ENCODE measurements at regions not wholly inside any gene's neighbourhood (a gene's known extent, or its start where the extent isn't known, plus 50 kb on each side); places are given as distances from the start of the nearest gene placed in this dataset.
A peak's percentile ranks its signal among the peaks of the same experiment; 100 is the strongest.

DNA sequence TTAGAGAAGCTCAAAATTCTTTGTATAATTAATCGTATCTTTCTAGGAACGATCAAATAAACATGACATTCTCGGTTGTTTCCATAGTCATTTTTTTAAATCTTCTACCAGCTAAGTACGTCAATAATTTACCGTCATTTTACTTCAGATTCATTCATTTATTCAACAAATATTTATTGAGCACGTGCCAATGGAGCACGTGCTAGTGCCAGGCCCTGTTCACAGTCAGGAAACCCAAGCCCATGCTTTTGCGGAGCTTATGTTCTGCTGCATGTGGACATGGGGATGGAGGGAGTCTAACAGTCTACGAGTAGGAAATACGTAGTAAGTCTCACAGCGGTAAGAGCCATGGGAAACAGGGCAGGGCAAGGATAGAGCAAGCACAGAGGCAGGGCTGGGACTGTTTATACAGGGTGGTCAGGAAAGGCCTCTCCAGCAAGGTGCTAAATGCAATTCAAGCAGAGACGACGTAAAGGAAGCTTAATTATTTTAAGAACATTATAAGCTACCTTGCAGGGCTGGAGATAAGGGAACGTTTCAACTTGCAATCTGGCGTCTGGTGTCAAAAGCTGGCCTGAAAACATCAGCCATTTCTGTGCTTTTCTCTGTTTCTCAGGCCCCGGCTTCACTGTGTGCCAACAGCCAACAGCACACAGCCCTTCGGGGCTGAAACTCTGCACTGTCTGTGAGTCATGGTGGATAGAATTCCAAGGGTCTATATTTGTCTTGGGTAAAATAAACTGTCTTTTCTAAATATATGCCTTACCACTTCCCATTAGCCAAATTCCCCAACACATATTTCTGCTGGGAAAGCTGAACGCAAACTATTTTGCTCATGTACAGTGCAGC, 517.1 kb upstream of the ZFP42 start:
- Histone ChIP-seq H3K4me1 (peaks cover 15 to 42% of the 10 kb centered on the region in 2 donors), H3K27ac (peak overlapping the region; percentile 60 to 81), H3K4me3 (peak overlapping the region in 1 of 2 donors; percentile 23), H3K27me3 (no peaks in the 10 kb centered on the region), H3K36me3 (no peaks in the 10 kb centered on the region), H3K9me3 (no peaks in the 10 kb centered on the region)
- TF ChIP-seq, protein P1, sequence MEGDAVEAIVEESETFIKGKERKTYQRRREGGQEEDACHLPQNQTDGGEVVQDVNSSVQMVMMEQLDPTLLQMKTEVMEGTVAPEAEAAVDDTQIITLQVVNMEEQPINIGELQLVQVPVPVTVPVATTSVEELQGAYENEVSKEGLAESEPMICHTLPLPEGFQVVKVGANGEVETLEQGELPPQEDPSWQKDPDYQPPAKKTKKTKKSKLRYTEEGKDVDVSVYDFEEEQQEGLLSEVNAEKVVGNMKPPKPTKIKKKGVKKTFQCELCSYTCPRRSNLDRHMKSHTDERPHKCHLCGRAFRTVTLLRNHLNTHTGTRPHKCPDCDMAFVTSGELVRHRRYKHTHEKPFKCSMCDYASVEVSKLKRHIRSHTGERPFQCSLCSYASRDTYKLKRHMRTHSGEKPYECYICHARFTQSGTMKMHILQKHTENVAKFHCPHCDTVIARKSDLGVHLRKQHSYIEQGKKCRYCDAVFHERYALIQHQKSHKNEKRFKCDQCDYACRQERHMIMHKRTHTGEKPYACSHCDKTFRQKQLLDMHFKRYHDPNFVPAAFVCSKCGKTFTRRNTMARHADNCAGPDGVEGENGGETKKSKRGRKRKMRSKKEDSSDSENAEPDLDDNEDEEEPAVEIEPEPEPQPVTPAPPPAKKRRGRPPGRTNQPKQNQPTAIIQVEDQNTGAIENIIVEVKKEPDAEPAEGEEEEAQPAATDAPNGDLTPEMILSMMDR (IDR thresholded peaks at IDR 0.05) = no peak
- intact Hi-C loops (cut with DNase I) = loop anchor here (2.0 to 5.0 kb wide), 2 partner anchors 631 to 754 kb away; no protein-coding TSS in a partner anchor
- peak in 1 of 2 donors; percentile 74 for DNase-seq (ENCODE audit: low spot score in 2 of 2)

DNA sequence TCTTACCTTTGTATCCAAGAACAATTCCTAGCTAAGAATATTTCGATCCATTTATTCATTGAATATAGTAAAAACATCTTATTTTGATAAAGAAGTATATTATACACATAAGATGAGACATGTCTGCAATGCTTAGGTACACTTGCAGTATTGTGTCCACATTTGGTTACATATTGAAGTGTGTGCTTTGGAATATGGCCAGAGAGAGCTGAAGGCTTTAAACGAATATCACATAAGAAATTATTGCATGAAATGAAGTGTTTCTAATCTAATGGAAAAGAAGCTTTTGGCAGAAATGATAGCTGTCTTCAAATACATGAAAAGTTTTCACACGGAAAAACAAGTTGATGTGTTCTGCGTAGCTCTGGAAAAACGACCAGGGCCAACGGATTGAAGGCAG, 516.1 kb upstream of the ZFP42 start:
- peaks cover 15 to 42% of the 10 kb centered on the region in 2 donors for H3K4me1 ChIP-seq
- H3K27ac ChIP-seq = peak overlapping the region; percentile 60 to 81
- H3K9me3 ChIP-seq = no peaks in the 10 kb centered on the region
- peak overlapping the region in 1 of 2 donors; percentile 23 for H3K4me3 ChIP-seq
- intact Hi-C loops (cut with DNase I) = loop anchor here (2.0 to 5.0 kb wide), 2 partner anchors 632 to 755 kb away; no protein-coding TSS in a partner anchor
- DNase-seq (ENCODE audit: low spot score in 2 of 2) = no peak
- no peaks in the 10 kb centered on the region for H3K36me3 ChIP-seq
- TF ChIP-seq, protein P1 (IDR thresholded peaks at IDR 0.05) = no peak
- no peaks in the 10 kb centered on the region for H3K27me3 ChIP-seq

DNA sequence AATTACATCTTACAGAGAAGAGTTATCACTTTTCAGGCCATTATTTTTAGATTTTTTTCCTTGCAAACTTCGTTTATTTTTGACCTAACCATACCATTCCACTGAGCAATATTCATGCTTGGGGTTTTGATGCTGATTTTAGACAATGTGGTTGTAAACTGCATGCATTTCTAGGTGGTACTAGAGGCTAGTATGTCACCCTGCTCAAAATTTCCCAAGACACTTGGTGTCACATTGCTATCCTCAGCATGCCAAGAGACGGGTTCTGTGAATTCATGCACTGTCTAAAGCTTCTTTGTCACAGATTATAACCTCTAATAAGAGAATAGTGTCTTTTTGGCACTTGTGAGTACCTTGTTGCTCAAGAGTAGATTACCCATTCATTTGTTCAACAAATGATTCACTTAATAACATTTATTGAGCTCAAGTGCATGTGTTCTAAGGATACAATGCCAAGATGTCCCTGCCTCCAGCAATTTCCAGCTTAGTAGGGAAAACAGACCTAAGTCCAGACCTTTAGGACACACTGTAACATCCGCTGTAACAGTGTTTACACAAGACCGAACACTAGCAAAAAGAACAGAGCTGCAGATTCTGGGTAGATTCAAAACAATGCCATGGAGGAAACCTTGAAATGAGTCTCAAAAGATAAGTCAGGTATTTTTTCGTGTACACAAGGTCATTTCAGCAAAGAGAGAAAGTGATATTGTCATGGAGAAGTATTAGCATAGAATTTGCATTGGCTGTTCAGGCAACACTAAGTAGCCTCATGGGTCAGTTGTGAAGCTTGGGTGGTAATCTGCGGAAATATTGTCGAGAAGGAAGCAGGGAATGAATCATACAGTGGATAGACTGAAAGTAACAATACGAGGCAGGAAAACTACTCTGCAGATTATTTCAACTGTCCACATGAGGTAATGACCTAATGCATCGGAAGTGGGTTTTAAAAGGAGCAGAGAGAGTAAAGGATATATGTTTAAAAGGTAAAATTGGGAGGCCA, 515.1 kb upstream of the ZFP42 start:
- H3K36me3 ChIP-seq = no peaks in the 10 kb centered on the region

DNA sequence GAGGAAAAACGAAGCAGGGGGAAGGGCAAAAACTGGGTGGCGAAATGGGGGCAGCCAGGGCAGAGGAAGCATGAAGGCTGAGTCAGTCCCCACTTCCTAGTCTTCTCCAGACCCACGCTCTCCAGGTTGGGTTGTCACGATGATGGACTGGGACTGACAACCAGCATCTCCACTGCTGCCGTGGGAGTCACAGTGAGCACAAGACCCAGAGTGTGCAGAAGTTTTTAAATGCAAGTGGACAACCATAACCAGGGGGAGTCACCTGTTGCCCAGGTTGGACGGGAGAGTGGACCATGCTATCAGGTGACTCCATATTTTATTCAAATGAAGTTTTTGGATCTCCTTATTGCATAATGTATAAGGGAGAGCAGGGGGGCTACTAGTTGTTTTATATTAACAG, 511.4 kb upstream of the ZFP42 start:
- intact Hi-C loops (cut with DNase I) = no loop called here
- Histone ChIP-seq H3K9me3 (no peaks in the 10 kb centered on the region), H3K4me1 (peaks cover 8 to 23% of the 10 kb centered on the region in 2 donors), H3K4me3 (no peak overlapping the region), H3K36me3 (no peaks in the 10 kb centered on the region), H3K27ac (no peak overlapping the region), H3K27me3 (no peaks in the 10 kb centered on the region)
- TF ChIP-seq, protein P1 (IDR thresholded peaks at IDR 0.05) = no peak
- no peak for DNase-seq (ENCODE audit: low spot score in 2 of 2)

More for the DNA sequence above, 515.1 kb upstream of the ZFP42 start:
- no peak for DNase-seq (ENCODE audit: low spot score in 2 of 2)
- Histone ChIP-seq H3K4me1 (peaks cover 15 to 42% of the 10 kb centered on the region in 2 donors), H3K9me3 (no peaks in the 10 kb centered on the region), H3K27ac (peak overlapping the region; percentile 60 to 81), H3K4me3 (peak overlapping the region in 1 of 2 donors; percentile 19), H3K27me3 (no peaks in the 10 kb centered on the region)
- TF ChIP-seq, protein P1 (IDR thresholded peaks at IDR 0.05) = no peak
- intact Hi-C loops (cut with DNase I) = no loop called here

DNA sequence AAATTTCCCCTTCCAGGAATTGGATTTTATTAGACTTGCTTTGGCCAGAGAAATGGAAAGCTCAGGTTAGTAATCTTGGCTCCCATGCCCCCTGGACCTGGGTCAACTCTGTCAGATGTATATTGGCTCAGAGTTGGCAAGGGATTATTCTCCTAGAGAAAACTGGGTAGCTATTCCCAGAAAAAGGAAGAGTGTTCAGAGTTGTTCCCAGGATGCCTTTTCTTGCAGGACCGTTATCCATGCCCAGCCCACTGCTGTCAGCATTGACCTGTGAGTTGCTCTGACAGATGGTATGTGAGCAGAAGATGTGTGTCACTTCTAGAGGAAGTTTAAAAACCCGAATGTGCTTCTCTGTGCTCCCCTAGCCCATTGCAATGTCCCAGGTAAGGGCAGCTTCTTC, 509.9 kb upstream of the ZFP42 start:
- no peak overlapping the region for H3K4me3 ChIP-seq
- H3K4me1 ChIP-seq = peaks cover 0 to 8% of the 10 kb centered on the region in 2 donors
- no peak overlapping the region for H3K27ac ChIP-seq
- no peak for DNase-seq (ENCODE audit: low spot score in 2 of 2)
- intact Hi-C loops (cut with DNase I) = no loop called here
- no peaks in the 10 kb centered on the region for H3K9me3 ChIP-seq
- TF ChIP-seq, protein P1 (IDR thresholded peaks at IDR 0.05) = no peak
- H3K27me3 ChIP-seq = no peaks in the 10 kb centered on the region
- H3K36me3 ChIP-seq = no peaks in the 10 kb centered on the region

Data from ascending aorta (tissue), 2 donors.